ENCODE measurements at regions not wholly inside any gene's neighbourhood (a gene's known extent, or its start where the extent isn't known, plus 50 kb on each side); places are given as distances from the start of the nearest gene placed in this dataset.
"Not testable (repeated sequence)": the region's sequence is repeated elsewhere in the genome, so short reads cannot be mapped to it uniquely, and the experiment has no call there.

GRCh38 chr17:34039759-34040555 is 215.1 kb upstream of the CCL2 start:
- DNase-seq, result not testable (repeated sequence)

DNA sequence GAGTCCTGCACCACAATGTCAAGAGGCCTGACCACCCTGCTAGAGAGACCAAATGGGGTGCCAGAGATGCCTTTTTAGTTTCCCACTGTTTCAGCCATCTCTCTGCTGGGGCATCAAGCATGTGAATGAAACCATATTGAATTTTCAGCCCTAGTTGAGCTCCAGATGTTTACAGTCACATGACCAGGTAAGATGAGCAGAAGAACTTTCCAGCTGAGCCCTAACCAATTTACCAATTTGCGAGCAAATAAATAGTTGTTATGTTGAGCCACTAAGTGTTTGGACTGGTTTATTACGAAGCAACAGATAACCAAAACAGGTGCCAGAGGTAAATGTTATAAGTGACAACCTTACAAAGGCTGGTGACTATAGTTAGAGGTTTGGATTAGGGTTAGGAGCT is 209.1 kb upstream of the CCL2 start:
- DNase-seq, result no peak

DNA sequence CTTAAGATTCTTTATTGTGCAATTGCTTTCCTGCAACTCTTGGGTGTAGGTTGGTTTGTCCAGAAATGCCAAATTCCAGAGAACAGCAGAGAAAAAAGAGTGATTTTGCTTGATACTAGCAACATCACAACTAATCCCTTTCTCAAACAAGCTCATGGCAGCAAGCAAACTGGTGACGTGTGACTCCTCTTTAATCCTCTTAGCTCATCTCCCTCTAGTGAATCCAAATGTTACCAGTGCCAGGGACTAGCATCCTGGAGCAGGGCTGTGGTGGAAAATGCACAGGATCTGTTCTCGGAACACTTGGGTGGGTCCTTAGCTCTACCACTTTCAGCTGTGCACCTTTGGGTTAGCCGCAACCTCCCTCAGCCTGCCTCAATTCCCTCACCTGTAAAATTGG is 204.0 kb upstream of the CCL2 start:
- DNase-seq, result no peak

- DNase-seq, result no peak
Measured at GRCh38 chr17:34054495-34054894, 200.6 kb upstream of the CCL2 start.

GRCh38 chr17:34055606-34056005 is 199.5 kb upstream of the CCL2 start:
- DNase-seq, result no peak

DNA sequence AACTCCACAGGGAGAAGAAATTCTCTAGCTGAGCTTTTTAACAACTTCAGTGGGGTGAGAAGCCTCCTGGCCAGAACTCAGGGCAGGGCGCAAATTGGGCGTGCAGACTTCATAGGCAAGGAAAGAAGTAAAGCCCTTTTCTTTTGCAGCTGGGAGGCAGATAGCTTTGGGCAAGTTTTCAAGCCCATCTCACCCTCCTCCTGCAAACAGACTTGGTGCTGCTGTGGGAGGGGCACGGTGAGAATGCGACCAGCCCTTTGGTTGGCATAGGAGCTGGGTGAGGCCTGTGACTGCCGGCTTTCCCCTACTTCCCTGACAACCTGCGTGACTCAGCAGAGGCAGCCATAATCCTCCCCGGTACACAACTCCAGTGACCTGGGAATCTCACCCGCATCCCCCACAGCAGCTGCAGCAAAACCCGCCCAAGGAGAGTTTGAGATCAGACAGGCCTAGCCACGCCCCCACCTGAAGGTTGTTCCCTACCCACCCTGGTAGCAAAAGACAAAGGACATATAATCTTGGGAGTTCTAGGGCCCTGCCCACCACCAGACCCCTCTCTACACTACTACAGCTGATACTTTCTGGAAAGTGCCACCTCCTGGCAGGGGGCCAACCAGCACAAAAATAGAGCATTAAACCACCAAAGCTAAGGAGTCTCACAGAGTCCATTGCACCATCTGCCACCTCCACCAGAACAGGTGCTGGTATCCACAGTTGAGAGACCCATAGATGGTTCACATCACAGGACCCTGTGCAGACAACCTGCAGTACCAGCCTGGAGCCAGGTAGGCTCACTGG is 195.5 kb upstream of the CCL2 start:
- DNase-seq, result no peak

DNA sequence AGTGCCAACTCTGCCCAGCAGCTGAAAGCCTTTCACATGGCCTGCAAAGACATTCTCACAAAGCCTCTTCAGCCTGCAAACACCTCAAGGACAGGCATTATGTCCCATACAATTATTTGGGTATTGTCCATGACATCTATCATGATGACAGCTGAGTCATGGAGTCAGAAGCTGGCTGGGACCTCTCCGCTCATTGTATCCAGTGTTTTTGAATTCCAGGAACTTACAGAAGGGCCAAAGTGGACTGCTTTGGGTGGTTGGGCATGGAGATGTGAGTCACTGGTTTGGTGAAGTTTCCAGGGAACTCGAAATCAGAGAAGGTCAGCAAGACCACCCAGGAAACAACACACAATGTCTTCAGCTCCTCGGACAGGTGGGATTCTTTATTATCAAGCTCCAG is 188.6 kb upstream of the CCL2 start:
- no peak for DNase-seq

GRCh38 chr17:34067011-34067410 is 188.1 kb upstream of the CCL2 start:
- no peak for DNase-seq

DNA sequence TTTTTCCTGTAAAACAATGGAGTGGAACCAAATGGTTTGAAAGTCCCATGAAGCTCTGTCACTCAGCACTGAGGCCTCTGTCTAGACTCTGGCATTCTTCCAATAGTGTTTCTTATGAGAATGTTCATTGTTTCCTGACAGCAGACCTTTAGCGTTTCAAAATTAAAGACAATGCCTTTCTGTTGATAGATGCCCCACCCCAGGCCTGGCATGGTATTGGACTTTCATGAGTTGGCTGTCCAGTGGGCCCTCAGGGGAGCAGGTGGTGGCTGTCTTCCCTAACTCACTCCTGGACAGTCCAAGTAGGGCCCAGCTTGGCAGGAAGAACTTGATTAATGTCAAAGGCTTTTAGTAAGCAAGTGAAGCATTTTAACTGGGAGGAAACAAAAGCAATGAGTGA is 186.5 kb upstream of the CCL2 start:
- no peak for DNase-seq

DNA sequence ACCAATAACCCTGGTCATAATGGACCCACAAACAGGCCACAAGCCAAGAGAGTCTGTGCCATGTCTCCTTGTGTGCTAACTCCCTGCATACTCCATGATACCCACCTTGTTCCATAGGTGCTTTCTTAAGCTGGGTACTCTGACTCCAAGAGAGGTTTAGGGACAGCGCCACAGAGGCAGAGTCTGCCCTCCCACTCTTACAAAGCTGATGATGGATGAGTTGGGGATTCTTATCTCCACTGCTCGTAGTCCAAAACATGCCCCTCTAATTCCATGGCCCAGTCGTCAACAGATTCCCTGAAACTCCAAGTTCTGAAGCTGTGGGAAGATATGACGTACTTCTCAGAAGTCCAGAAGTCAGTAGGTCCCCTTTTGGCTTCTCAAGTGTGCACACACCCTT is 184.4 kb upstream of the CCL2 start:
- no peak for DNase-seq

GRCh38 chr17:34071886-34072420 is 183.1 kb upstream of the CCL2 start:
- DNase-seq, result no peak

- DNase-seq, result no peak
Measured at GRCh38 chr17:34075076-34075475, 180.0 kb upstream of the CCL2 start.

DNA sequence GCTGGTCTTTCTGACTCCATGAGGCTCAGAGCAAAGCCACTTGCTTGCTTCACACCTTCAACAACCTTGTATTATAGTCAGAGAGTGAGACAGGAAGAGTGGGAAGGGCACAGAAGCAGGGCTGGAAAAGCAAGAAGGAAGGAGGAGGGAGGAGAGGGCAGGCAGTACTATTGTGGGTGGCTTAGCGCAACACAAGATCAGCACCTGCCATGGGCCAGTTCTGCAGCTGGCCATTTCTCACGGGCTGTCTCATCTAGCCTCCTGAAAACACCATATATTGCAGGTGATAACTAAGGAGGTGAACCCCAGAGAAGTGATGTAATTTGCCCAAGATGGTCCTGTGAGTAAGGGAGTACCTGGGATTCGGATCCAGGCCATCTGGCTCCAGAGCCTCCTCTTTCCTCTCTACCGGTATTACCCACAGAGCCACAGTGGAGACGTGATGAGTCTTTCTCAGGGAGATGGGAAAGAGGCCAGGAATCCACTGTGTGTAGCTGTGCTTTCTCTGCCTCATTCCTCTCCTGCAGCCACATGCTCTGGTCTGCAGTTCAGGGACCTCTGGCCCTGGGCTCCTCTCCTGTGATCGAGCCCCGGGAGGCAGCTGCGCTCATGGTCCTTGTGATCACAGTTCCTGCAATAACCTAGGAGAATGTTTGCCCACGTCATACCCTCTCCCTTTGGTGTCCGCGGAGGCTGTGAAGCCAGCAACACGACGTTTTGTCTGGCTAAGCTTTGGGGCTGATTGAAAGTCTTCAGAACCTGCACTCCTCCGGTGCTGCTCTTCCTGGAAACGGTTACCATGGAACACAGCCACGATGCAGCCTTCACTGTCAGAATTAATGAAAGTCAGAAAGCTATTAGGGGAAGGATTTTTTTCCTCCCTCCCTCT is 178.1 kb upstream of the CCL2 start:
- DNase-seq, result no peak

DNA sequence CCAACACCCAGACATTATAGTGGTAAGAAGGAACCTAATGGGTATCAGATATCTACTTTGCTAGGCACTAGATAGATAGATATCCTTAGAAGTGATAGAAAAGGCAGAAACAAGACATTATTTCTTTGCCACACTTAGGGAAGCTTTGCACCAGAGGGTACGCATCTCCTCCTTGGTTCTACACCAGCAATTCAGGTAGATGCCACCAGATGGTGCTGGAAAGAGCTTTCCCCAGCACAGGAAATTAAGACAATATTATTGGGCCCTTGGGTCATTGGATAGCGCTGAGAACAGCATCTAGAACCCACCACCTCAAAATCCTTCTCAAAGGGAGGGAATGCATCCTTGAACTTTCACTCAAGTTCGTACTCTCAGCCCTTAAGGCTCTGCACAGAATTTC is 173.8 kb upstream of the CCL2 start:
- no peak for DNase-seq

- DNase-seq, result no peak
Measured at GRCh38 chr17:34082404-34082803, 172.7 kb upstream of the CCL2 start.

GRCh38 chr17:34089042-34089441 is 166.0 kb upstream of the CCL2 start:
- DNase-seq, result not testable (repeated sequence)

- no peak for DNase-seq
Measured at GRCh38 chr17:34090593-34090992, 164.5 kb upstream of the CCL2 start.

DNA sequence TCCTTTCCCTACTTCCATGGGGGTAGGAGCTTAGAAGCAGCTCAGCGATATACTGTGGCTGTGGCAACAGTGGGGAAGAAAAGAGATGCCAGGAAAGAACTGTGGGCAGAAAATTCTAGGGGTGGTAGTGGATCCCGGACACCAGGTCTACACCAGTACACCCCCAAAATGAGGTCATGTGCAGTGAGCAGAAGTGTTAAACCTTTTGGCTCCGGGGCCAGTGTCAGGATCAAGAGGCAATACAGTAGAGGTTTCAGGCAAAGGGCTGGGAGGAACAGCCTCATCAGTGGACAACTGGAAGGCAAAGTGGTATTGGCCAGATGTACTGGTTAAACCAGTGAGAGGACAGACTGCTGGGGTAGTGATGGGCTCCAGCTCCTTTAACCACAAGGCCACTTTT is 163.1 kb upstream of the CCL2 start:
- no peak for DNase-seq

- no peak for DNase-seq
Measured at GRCh38 chr17:34095106-34095505, 160.0 kb upstream of the CCL2 start.

DNA sequence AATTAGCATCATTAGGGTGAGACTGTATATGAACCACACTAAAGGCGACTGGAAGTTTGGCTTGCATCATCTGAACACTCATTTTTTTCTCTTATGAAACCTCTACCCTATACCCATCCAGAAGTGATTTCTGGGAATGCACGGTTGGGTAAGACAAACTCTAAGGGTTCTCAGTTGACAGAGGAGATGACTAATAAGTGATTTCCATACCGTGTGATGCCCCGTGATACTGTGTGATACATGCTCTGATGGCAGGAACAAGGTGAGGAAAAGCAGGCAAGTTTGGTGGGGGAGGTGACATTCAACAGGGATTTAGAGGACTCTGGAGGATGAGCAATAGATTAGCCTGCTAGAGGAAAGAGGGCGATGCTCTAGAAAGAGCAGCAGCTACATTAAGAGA is 156.4 kb upstream of the CCL2 start:
- DNase-seq, result no peak

DNA sequence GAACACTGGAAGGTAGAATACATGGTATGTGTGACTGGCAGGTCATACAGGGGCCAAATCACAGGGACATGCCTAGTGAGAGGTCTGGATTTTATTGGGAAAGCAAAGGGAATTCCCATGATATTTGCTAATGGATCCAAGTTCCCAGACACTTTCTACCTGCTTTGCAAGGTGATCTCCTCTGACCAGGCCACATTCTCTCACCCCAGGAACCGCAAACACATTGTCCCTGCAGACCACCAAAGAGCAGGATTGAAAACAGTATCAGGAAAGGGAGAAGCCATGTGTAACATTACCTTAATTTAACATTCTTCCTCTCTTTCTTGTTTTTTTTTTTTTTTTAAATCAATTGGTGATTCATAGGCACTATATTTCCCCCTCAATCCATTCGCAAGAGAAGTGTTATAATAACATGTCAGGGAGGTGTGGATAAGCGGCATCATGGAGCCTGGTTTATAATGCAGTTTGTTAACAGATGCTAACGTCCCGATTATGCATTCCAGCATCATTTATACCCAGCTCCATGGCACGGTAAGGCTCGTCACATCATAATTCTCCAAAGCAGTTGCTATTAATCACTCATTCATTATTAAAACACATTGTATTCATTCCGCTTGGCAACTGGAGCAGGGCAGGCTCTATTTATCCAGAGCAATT is 155.1 kb upstream of the CCL2 start:
- DNase-seq, result no peak

GRCh38 chr17:34107019-34107418 is 148.1 kb upstream of the CCL2 start:
- DNase-seq, result no peak

- no peak for DNase-seq
Measured at GRCh38 chr17:34110315-34110714, 144.8 kb upstream of the CCL2 start.
